Stimulated activated memory B cell treated with anti-CD40 and anti-IgM and Interleukin-4, amounts not matched to agents 10 μg/mL and 1 μg/mL and 100 μg/mL, for 72 hours (primary cell): ENCODE measurements at regions not wholly inside any gene's neighbourhood (a gene's known extent, or its start where the extent isn't known, plus 50 kb on each side); places are given as distances from the start of the nearest gene placed in this dataset.
"Not testable (repeated sequence)": the region's sequence is repeated elsewhere in the genome, so short reads cannot be mapped to it uniquely, and the experiment has no call there.

Experiments used
- ATAC-seq: fragments of 150-1000 bp; cut with Tn5 transposase; 2 replicates; pipeline ENCODE4 v1.10.0; 2021
- H3K27ac Mint-ChIP-seq: one replicate; pipeline ENCODE4 v1.8.0; 2022; ENCODE audit warnings: mild to moderate bottlenecking, mixed read lengths
- H3K27me3 Mint-ChIP-seq: one replicate; pipeline ENCODE4 v1.8.0; 2022; ENCODE audit warnings: mixed read lengths
- H3K36me3 Mint-ChIP-seq: one replicate; pipeline ENCODE4 v1.8.0; 2022; ENCODE audit warnings: mixed read lengths
- H3K4me1 Mint-ChIP-seq: one replicate; pipeline ENCODE4 v1.8.0; 2022; ENCODE audit warnings: mixed read lengths
- H3K4me3 Mint-ChIP-seq: one replicate; pipeline ENCODE4 v1.8.0; 2022; ENCODE audit warnings: mild to moderate bottlenecking, moderate library complexity, mixed read lengths
- H3K9me3 Mint-ChIP-seq: one replicate; pipeline ENCODE4 v1.8.0; 2022; ENCODE audit warnings: mixed read lengths

DNA sequence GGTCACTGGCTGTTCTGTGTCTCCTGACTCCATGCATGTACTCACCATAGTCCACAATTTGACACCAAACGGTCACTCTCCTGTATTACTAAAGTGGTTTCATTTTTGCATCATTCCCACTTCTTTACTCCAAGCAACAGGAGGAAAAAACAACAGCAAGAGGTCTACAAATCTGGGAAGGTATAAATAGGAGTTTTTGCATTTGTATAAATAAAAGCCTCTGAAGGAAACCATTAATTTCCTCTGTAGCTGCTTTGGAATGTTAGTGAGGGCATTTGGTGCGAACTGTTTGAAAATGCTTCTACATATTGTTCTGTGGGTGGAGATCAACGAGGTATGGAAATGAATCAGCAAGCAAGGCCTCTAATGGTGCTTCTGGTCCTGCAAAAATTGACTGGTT, 148.5 kb upstream of the DLX2 start:
- Mint-ChIP-seq H3K36me3 (no peaks in the 10 kb centered on the region), H3K27ac (no peak overlapping the region), H3K4me3 (no peak overlapping the region), H3K27me3 (peaks cover 21% of the 10 kb centered on the region), H3K9me3 (peaks cover 2% of the 10 kb centered on the region), H3K4me1 (no peaks in the 10 kb centered on the region)
- no peak for ATAC-seq

DNA sequence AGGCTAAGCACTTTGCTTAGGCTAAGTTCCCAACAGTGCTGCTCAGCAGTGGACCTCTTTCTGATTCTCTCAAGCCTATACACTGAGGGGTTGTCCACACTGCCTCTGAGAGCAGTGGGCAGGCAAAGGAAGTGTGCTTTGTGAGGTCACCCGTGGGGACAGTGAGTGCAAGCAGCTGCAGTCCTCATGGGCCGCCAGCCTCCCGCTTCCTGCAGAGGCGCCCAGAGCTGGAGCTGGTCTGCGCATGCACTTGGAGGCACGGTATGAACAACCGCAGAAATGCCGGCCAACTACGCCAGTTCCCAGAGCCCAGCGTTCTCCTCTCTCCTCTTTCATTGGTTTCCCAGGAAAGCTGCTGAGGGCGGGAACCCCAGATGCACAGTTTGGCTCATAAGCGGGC, 149.5 kb upstream of the DLX2 start:
- ATAC-seq: no peak
- no peaks in the 10 kb centered on the region for H3K4me1 Mint-ChIP-seq
- H3K27ac Mint-ChIP-seq: no peak overlapping the region
- H3K9me3 Mint-ChIP-seq: peaks cover under 1% of the 10 kb centered on the region
- H3K27me3 Mint-ChIP-seq: peaks cover 28% of the 10 kb centered on the region
- no peaks in the 10 kb centered on the region for H3K36me3 Mint-ChIP-seq
- no peak overlapping the region for H3K4me3 Mint-ChIP-seq

DNA sequence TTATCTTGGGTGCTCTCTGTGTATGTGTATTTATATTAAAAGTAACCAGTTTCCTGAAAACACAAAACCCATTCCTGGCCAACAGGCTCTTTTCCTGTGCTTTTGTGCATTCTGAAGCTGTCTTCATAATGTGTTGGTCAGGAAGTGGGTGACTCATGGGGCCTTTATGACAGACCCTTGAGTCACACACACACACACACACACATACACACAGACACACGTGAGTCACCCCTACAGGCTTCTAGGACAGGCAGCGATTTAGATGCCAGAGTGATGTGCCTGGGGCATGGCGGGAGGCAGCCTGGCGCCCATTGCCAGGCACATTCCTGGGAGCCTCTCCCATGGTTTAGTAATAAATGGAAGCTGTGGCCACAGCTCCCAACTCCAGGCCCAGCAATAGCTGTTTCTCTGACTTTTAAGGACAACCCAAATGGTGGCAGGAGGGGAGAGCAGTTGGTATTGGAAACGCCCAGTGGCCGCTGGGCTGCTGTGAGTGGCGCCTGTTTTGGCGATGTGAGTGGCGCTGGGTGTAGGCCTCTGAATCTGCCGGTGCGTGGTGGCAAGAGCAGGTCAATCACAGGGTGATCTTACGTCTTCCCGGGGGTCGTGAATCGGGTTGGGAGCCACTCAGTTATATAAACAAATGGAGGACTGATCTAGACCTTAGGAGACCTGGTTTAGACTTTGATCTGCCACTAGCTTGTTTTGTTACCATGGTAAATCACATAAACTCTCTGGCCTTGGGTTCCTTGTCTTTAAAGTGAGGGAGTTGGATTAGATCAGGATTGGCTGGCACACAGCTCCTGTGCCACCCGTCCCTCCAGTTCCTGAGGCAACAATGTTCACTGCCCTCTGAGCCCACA, 150.7 kb upstream of the DLX2 start:
- Mint-ChIP-seq H3K27ac (no peak overlapping the region), H3K4me1 (no peaks in the 10 kb centered on the region), H3K36me3 (no peaks in the 10 kb centered on the region), H3K27me3 (peaks cover 29% of the 10 kb centered on the region), H3K4me3 (no peak overlapping the region), H3K9me3 (no peaks in the 10 kb centered on the region)
- ATAC-seq: no peak

DNA sequence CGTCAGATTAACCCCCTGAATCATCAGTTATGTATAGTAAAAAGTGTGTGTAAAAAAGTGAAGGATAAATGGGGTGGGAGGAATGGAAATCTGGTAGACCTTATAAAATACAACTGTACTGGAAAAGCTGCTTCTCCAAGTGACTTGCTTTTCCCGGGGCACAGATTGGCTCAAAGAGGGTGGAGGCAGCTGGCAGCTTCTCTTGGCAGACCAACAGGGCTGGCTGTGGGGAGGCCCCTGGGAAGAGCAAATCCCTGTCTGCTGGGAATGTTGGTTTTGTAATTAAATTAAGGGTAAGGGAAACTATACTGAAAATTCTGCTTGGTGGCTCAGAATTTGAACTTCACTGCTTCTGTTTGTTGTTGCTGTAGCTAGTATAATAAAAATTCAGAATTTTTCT, 154.2 kb upstream of the DLX2 start:
- Mint-ChIP-seq H3K27me3 (peaks cover 40% of the 10 kb centered on the region), H3K36me3 (no peaks in the 10 kb centered on the region), H3K27ac (no peak overlapping the region), H3K4me3 (no peak overlapping the region), H3K4me1 (no peaks in the 10 kb centered on the region), H3K9me3 (no peaks in the 10 kb centered on the region)
- no peak for ATAC-seq

DNA sequence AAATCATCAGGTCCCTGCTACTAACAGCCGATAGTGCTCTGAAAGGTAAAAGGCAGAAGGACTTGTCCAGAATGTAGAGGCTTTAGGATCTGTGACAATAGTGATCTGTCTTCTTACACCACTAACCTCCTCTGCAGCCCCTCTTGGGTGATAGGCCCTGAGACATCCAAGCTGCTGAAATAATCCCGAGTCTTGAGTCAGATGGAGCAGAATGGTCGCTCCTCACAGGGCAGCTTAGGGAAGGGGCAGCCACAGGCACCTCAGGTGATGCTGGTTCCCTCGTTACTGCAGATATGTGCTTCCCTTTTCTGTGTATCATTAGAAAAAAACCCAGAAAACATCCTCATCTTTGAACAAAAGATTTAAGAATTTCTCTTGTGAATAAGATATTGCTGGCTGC, 157.1 kb upstream of the DLX2 start:
- Mint-ChIP-seq H3K9me3 (peaks cover 3% of the 10 kb centered on the region), H3K4me1 (no peaks in the 10 kb centered on the region), H3K27ac (no peak overlapping the region), H3K36me3 (no peaks in the 10 kb centered on the region), H3K4me3 (no peak overlapping the region), H3K27me3 (peaks cover 31% of the 10 kb centered on the region)
- no peak for ATAC-seq

DNA sequence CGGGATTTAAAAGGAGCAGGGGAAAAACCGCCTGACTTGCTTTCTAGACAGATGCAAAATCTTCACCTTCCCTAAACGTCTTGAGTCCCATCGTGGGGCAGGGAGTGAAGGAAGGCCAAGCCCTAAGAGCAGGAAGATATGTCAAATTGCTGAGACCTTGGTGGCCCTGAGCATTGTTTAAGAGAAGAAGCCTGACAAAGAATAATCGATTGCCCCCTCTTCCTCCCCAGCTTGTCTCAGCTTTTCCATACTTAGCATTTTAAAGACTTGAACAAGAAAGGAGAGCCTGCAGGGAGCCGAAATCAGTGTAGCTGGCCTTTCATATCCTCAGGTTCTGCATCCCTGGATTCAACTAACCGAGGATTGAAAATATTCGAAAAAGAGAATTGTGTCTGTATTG, 157.6 kb upstream of the DLX2 start:
- ATAC-seq: no peak
- Mint-ChIP-seq H3K27me3 (peaks cover 31% of the 10 kb centered on the region), H3K4me1 (no peaks in the 10 kb centered on the region), H3K36me3 (no peaks in the 10 kb centered on the region), H3K9me3 (peaks cover 3% of the 10 kb centered on the region), H3K27ac (no peak overlapping the region), H3K4me3 (no peak overlapping the region)

DNA sequence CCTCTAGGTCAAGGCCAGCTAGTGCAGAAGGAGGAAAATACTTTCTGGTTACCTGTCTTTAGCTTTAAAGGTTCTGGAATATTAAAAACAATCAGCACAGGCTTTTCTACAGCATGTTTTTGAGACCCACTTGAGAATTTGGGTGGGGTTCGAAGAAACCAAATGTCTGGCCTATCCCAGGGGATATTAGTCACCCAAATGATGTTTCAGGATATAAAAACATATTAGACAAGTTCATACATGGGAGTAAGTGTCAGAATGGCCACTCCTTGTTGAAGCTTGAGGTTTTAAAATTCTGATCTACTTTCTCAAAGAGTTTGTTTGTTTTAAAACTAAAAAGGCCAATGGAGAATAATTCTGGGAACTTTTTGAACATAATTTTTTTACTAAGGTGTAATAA, 158.6 kb upstream of the DLX2 start:
- Mint-ChIP-seq H3K27me3 (peaks cover 30% of the 10 kb centered on the region), H3K4me3 (no peak overlapping the region), H3K27ac (no peak overlapping the region)

DNA sequence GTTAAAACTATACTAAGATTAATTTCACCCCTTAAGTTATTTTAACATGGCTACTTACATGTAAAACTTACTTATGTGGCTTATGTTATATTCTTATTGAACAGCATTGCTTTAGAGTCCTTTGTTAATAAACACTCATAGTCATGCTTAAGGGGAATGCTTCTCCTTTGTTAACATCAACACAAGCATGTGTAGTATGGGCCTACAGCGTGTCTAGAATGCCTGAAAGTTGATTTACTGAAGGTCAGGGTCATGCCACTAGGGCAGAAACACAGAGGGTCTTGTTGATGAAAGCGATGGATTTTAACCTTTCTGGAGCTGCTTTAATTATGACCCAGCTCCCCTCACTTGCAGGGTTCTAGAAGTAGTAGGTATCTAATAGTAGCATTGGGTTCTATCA, 159.8 kb upstream of the DLX2 start:
- no peak for ATAC-seq
- Mint-ChIP-seq H3K4me3 (no peak overlapping the region), H3K9me3 (peaks cover 3% of the 10 kb centered on the region), H3K27me3 (peaks cover 18% of the 10 kb centered on the region), H3K4me1 (no peaks in the 10 kb centered on the region), H3K27ac (no peak overlapping the region), H3K36me3 (no peaks in the 10 kb centered on the region)

More for the DNA sequence above, 158.6 kb upstream of the DLX2 start:
- ATAC-seq: no peak
- no peaks in the 10 kb centered on the region for H3K36me3 Mint-ChIP-seq
- no peaks in the 10 kb centered on the region for H3K4me1 Mint-ChIP-seq
- peaks cover 3% of the 10 kb centered on the region for H3K9me3 Mint-ChIP-seq

DNA sequence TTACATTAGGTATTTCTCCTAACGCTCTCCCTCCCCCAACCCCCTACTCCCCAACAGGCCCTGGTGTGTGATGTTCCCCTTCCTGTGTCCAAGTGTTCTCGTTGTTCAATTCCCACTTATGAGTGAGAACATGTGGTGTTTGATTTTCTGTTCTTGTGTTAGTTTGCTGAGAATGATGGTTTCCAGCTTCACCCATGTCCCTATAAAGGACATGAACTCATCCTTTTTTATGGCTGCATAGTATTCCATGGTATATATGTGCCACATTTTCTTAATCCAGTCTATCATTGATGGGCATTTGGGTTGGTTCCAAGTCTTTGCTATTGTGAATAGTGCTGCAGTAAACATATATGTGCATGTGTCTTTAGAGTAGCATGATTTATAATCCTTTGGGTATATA, 162.1 kb upstream of the DLX2 start:
- not testable (repeated sequence) for H3K9me3 Mint-ChIP-seq, H3K27me3 Mint-ChIP-seq, H3K4me3 Mint-ChIP-seq, ATAC-seq, H3K4me1 Mint-ChIP-seq, H3K36me3 Mint-ChIP-seq, H3K27ac Mint-ChIP-seq

DNA sequence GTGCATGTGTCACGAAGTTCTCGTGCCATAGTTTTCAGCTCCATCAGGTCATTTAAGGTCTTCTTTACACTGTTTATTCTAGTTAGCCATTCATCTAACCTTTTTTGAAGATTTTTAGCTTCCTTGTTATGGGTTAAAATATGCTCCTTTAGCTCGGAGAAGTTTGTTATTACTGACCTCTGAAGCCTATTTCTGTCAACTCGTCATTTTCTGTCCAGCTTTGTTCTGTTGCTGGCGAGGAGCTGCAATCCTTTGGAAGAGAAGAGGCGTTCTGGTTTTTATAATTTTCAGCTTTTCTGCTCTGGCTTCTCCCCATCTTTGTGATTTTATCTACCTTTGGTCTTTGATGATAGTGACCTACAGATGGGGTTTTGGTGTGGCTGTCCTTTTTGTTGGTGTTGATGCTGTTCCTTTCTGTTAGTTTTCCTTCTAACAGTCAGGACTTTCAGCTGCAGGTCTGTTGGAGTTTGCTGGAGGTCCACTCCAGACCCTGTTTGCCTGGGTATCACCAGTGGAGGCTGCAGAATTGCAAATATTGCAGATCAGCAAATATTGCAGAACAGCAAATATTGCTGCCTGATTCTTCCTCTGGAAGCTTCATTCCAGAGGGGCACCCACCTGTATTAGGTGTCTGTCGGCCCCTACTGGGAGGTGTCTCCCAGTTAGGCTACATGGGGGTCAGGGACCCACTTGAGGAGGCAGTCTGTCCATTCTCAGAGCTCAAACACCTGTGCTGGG, 157.7 kb upstream of the ITGA6 start:
- H3K4me3 Mint-ChIP-seq, H3K27ac Mint-ChIP-seq: not testable (repeated sequence)
- H3K27me3 Mint-ChIP-seq: peaks cover 23% of the 10 kb centered on the region

DNA sequence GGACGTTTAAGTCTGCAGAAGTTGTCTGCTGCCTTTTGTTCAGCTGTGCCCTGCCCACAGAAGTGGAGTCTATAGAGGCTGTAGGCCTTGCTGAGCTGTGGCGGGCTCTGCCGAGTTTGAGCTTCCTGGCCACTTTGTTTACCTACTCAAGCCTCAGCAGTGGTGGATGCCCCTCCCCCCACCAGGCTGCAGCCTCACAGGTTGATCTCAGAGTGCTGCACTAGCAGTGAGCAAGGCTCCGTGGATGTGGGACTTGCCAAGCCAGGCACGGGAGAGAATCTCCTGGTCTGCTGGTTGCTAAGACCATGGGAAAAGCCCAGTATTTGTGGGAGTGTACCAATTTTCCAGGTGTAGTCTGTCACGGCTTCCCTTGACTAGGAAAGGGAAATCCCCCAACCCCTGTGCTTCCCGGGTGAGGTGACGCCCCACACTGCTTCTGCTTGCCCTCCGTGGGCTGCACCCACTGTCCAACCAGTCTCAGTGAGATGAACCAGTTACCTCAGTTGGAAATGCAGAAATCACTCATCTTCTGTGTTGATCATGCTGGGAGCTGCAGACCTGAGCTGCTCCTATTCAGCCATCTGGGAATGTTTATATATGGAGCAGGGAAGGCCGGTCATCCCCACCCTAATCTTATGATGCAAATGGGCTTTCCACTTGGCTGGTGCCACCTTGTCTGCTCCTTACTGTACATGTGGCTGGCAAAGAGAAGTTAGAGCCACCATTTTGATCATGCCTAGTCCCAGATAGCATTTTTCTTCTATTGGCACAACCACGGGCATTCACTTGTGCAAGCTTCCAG, 156.9 kb upstream of the ITGA6 start:
- peaks cover 31% of the 10 kb centered on the region for H3K27me3 Mint-ChIP-seq
- H3K9me3 Mint-ChIP-seq: no peaks in the 10 kb centered on the region
- no peak for ATAC-seq
- no peaks in the 10 kb centered on the region for H3K36me3 Mint-ChIP-seq
- no peaks in the 10 kb centered on the region for H3K4me1 Mint-ChIP-seq
- H3K27ac Mint-ChIP-seq: no peak overlapping the region
- H3K4me3 Mint-ChIP-seq: no peak overlapping the region

More for the DNA sequence above, 157.7 kb upstream of the ITGA6 start:
- ATAC-seq, H3K36me3 Mint-ChIP-seq, H3K4me1 Mint-ChIP-seq, H3K9me3 Mint-ChIP-seq: not testable (repeated sequence)

DNA sequence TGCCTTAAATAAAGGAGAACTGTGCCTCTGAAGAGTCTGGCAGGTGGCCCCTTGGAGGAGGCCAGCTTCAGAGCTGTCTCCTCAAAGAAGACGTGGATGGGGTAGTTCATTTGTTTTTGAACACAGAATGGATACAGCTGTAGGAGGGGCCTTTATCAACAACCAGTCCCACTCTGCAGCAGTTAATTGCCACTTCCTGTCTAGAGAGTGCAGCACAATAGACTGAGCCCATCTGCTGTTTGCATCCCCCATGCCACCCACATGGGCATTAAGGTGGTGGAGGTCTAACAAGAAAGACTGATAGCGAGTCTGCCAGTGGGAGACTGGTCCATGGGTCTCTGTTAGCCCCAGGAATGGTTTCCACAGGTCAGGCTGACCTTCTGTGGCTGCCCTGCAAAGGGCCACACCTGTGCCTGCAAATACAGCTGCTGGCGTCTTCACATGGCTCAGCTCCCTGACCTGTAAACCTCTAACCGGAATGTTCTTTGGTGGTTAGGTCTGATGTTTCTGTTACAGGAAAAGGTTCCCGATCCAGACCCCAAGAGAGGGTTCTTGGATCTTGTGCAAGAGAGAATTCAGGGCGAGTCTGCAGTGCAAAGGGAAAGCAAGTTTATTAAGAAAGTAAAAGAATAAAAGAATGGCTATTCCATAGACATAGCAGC, 153.3 kb upstream of the ITGA6 start:
- ATAC-seq: no peak
- Mint-ChIP-seq H3K27me3 (peaks cover 55% of the 10 kb centered on the region), H3K36me3 (no peaks in the 10 kb centered on the region), H3K9me3 (peaks cover 6% of the 10 kb centered on the region), H3K4me3 (no peak overlapping the region), H3K4me1 (no peaks in the 10 kb centered on the region), H3K27ac (no peak overlapping the region)

DNA sequence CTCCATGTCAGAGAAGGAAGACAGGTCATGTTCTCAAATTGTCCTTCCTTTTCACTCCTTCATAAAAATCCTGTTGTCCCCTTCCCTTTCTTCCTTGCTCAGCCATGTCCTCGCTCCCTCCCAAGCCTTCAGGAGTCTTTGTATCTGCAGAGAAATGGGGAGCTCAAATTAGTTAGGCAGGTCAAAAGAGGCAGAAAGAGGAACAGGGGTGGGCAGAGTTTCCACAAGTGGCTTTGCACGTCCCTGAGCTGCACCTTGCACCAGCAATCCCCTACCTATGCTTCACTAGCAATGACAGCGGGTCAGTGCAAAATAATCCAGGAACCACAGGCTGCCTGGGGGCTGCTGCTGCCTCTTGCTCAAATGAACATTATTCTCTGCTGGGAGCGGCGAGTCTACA, 152.1 kb upstream of the ITGA6 start:
- H3K4me1 Mint-ChIP-seq: no peaks in the 10 kb centered on the region
- peaks cover 6% of the 10 kb centered on the region for H3K9me3 Mint-ChIP-seq
- no peaks in the 10 kb centered on the region for H3K36me3 Mint-ChIP-seq
- H3K27me3 Mint-ChIP-seq: peaks cover 55% of the 10 kb centered on the region
- ATAC-seq: no peak
- H3K27ac Mint-ChIP-seq: no peak overlapping the region
- no peak overlapping the region for H3K4me3 Mint-ChIP-seq

DNA sequence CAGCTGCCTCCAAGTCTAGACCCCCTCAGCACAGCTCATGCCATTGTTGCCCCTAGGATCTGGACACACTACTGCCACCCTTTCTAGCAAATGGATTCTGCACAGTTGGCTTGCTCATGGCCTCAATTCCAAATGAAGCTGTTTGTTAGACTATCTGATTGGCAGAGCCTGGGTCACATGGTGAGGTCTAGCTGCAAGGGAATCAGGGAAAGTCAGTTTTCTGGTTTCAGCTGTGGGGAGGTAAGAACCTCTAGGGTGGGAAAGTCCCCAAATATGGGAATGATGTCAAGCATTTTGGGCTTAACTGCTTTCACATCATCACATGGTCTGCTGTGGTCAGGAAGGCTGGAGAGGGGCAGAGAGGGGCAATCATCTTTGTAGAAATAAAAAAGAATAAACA, 150.4 kb upstream of the ITGA6 start:
- Mint-ChIP-seq H3K4me3 (no peak overlapping the region), H3K27ac (no peak overlapping the region), H3K4me1 (peaks cover 9% of the 10 kb centered on the region), H3K36me3 (no peaks in the 10 kb centered on the region), H3K9me3 (peaks cover 6% of the 10 kb centered on the region), H3K27me3 (peaks cover 41% of the 10 kb centered on the region)
- ATAC-seq: no peak

DNA sequence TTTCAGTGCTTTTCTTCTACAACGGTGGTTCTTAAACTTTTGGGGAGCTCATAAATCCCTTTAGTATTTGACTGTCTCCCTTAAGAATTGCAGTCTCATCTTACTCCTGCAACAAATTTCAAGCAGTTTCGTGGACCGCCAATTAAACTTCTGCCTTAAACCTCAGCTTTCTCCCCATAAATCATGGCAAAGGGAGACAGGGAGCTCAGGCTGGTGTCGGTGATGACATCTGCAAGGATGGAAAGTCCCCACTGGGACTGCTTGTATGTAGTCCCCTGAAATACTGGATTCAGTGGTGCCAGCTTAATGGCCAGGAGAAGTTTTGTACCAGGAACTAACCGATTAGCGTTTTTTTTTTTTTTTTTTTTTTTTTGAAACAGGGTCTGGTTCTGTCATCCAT, 148.7 kb upstream of the ITGA6 start:
- H3K27me3 Mint-ChIP-seq: peaks cover 32% of the 10 kb centered on the region
- no peak overlapping the region for H3K4me3 Mint-ChIP-seq
- ATAC-seq: no peak

More for the DNA sequence above, 148.7 kb upstream of the ITGA6 start:
- Mint-ChIP-seq H3K27ac (no peak overlapping the region), H3K9me3 (peaks cover 6% of the 10 kb centered on the region), H3K4me1 (peaks cover 9% of the 10 kb centered on the region), H3K36me3 (no peaks in the 10 kb centered on the region)
